Breast epithelium (tissue), 4 donors: ENCODE measurements at regions not wholly inside any gene's neighbourhood (a gene's known extent, or its start where the extent isn't known, plus 50 kb on each side); places are given as distances from the start of the nearest gene placed in this dataset.

Experiments used
- DNase-seq, 2 donors: peaks; one replicate each; pipeline ENCODE4 v3.0.0-alpha.2; 2019; ENCODE audit warnings: low spot score in 2 of 2
- H3K27ac ChIP-seq, 2 donors: fragments of 200-600 bp; sonication (generic) in 1 of 2; one replicate each; pipeline ENCODE4 v1.5.1; 2016 to 2019; ENCODE audit warnings: mild to moderate bottlenecking in 1 of 2
- H3K27me3 ChIP-seq, 2 donors: fragments of 200-600 bp; sonication (generic) in 1 of 2; one replicate each; pipeline versions ENCODE4 v1.5.1 to v1.6.0; 2017 to 2019; ENCODE audit warnings: control low read depth in 1 of 2, mild to moderate bottlenecking in 1 of 2
- H3K36me3 ChIP-seq: fragments of 200-600 bp; one replicate; pipeline ENCODE4 v1.5.1; 2019
- H3K4me1 ChIP-seq, 2 donors: fragments of 200-600 bp; sonication (generic); one replicate each; pipeline ENCODE4 v1.5.1; 2016 to 2019; ENCODE audit warnings: control low read depth in 1 of 2
- H3K4me3 ChIP-seq, 3 donors: fragments of 200-600 bp; sonication (generic); 1 replicate in 2 of 3; 2 replicates in 1 of 3; pipeline ENCODE4 v1.5.1; 2016 to 2019; ENCODE audit warnings: mild to moderate bottlenecking in 3 of 3, moderate library complexity in 2 of 3
- H3K9me3 ChIP-seq, 2 donors: fragments of 200-600 bp; sonication (generic) in 1 of 2; one replicate each; pipeline ENCODE4 v1.5.1; 2016 to 2019; ENCODE audit warnings: control low read depth in 1 of 2
- CTCF ChIP-seq, 3 donors: fragments of 450-650 bp; IDR thresholded peaks; one replicate each; pipeline ENCODE4 v1.5.1; 2016 to 2017; ENCODE audit warnings: antibody characterized with exemption in 3 of 3, mild to moderate bottlenecking in 3 of 3, moderate library complexity in 3 of 3
- POLR2A ChIP-seq: fragments of 450-650 bp; IDR thresholded peaks from one replicate; pipeline ENCODE4 v1.6.1; 2016; ENCODE audit warnings: antibody characterized with exemption, mild to moderate bottlenecking, moderate library complexity
- POLR2AphosphoS5 ChIP-seq, 3 donors: sonication (generic); formaldehyde crosslinking; IDR thresholded peaks; one replicate each; pipeline ENCODE4 v1.6.1; 2017; ENCODE audit warnings: antibody characterized with exemption in 3 of 3
- intact Hi-C: fragments of 100-400 bp; cut with DNase I; formaldehyde crosslinking; loops from one replicate; pipeline ENCODE4 v1.15.1; 2023; ENCODE audit warnings: low total_unique reads

- Histone ChIP-seq H3K27me3 (no peaks in the 10 kb centered on the region), H3K27ac (no peak overlapping the region), H3K4me3 (no peak overlapping the region), H3K9me3 (no peaks in the 10 kb centered on the region), H3K4me1 (no peaks in the 10 kb centered on the region), H3K36me3 (no peaks in the 10 kb centered on the region)
- intact Hi-C loops, result no loop called here
- no peak for DNase-seq
- TF ChIP-seq CTCF (IDR thresholded peaks at IDR 0.05) (no peak), POLR2A (no peak), POLR2AphosphoS5 (IDR thresholded peaks at IDR 0.05) (no peak)
Measured at GRCh38 chr3:63207066-63207590, 71.0 kb upstream of the SYNPR start.

- H3K4me1 ChIP-seq, result no peaks in the 10 kb centered on the region
- H3K27me3 ChIP-seq, result no peaks in the 10 kb centered on the region
- no peaks in the 10 kb centered on the region for H3K9me3 ChIP-seq
- intact Hi-C loops, result no loop called here
- no peak for DNase-seq
- H3K4me3 ChIP-seq, result no peak overlapping the region
- H3K27ac ChIP-seq, result no peak overlapping the region
- H3K36me3 ChIP-seq, result no peaks in the 10 kb centered on the region
- TF ChIP-seq POLR2AphosphoS5 (IDR thresholded peaks at IDR 0.05) (no peak), CTCF (IDR thresholded peaks at IDR 0.05) (no peak), POLR2A (no peak)
Measured at GRCh38 chr3:63228087-63228486, 50.0 kb upstream of the SYNPR start.
